PFSK-1 (cell line): ENCODE measurements at regions not wholly inside any gene's neighbourhood (a gene's known extent, or its start where the extent isn't known, plus 50 kb on each side); places are given as distances from the start of the nearest gene placed in this dataset.

ENCODE experiments used
- FOXP2 ChIP-seq: optimal IDR thresholded peaks from 2 replicates; pipeline ENCODE3; 2011; ENCODE audit warnings: borderline replicate concordance, control low read depth, inconsistent platforms; ENCODE audit not compliant: insufficient read depth; ENCODE audit errors: extremely low read length, extremely low read depth
- POLR2AphosphoS5 ChIP-seq: IDR thresholded peaks from 2 replicates; pipeline ENCODE4 v1.6.1; 2012; ENCODE audit warnings: low read depth, mild to moderate bottlenecking, control low read depth, low read length, moderate library complexity
- SIN3A ChIP-seq: IDR thresholded peaks from 2 replicates; pipeline ENCODE4 v1.6.1; 2012; ENCODE audit warnings: mild to moderate bottlenecking, low read length, moderate library complexity, borderline replicate concordance; ENCODE audit not compliant: insufficient read depth
- TAF1 ChIP-seq: IDR thresholded peaks from 2 replicates; pipeline ENCODE4 v1.6.1; 2012; ENCODE audit warnings: low read length, control low read depth, borderline replicate concordance; ENCODE audit not compliant: insufficient read depth
- TF ChIP-seq, protein P1 (sequence below), 2 experiments: IDR thresholded peaks; 2 replicates each; pipeline versions ENCODE4 v1.6.1 to v1.8.0; 2011 to 2012; ENCODE audit warnings: low read depth in 2 of 2, low read length in 2 of 2, control low read depth in 1 of 2, inconsistent platforms in 1 of 2, mild to moderate bottlenecking in 1 of 2, moderate library complexity in 1 of 2; ENCODE audit not compliant: insufficient read depth in 1 of 2

DNA sequence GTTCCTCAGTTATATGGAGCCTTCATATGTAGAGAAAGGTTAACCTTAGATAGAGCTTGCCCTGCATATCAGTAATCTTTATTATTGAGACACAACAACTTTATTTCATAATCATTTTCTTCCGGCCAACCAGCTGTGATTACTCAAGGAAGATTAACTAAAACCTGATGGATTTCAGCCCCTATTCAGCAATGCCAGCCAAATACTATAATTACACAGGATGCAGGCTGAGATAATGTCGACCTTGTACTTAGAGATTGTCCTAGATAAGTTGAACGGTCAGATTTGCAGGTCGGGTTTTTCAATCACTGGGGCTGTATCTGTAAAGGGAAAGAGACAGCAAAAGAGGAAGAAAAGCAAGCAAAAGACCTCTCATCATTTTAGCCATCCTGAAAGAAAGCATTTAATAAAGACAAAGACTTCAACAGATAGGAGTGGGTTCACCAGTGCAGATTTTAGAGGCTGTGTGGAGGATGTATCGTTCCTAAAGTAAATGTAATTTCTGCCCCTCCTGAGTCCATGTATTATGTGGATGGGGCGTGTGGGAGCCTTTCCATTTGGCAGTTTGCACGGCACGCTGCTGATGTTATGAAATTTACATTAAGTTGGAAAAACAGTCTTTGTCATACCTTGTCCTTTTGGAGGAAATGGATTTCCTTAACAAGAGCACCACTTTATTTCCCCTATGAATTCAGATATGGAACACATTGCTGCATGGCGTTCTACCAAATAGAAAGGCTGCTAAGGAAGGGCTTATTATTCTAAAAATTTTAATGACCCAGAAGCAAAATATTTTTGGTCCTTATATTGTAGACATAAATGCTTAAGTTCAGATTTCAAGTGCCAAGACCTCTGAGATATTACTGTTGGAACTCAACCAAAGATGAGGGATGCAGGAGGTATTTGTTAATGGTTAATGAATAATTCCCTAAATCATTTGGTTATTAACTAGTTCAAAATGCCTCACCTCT, 496.7 kb downstream of the SPRY1 start:
- TF ChIP-seq FOXP2, result no peak
- peak; percentile 86; the same call in 1 of the 2 replicates for TF ChIP-seq SIN3A
- TF ChIP-seq TAF1, result 0 out of 2 replicates have a peak, but pooled peaks have one; percentile 37
- TF ChIP-seq, protein P1, sequence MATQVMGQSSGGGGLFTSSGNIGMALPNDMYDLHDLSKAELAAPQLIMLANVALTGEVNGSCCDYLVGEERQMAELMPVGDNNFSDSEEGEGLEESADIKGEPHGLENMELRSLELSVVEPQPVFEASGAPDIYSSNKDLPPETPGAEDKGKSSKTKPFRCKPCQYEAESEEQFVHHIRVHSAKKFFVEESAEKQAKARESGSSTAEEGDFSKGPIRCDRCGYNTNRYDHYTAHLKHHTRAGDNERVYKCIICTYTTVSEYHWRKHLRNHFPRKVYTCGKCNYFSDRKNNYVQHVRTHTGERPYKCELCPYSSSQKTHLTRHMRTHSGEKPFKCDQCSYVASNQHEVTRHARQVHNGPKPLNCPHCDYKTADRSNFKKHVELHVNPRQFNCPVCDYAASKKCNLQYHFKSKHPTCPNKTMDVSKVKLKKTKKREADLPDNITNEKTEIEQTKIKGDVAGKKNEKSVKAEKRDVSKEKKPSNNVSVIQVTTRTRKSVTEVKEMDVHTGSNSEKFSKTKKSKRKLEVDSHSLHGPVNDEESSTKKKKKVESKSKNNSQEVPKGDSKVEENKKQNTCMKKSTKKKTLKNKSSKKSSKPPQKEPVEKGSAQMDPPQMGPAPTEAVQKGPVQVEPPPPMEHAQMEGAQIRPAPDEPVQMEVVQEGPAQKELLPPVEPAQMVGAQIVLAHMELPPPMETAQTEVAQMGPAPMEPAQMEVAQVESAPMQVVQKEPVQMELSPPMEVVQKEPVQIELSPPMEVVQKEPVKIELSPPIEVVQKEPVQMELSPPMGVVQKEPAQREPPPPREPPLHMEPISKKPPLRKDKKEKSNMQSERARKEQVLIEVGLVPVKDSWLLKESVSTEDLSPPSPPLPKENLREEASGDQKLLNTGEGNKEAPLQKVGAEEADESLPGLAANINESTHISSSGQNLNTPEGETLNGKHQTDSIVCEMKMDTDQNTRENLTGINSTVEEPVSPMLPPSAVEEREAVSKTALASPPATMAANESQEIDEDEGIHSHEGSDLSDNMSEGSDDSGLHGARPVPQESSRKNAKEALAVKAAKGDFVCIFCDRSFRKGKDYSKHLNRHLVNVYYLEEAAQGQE (IDR thresholded peaks at IDR 0.05; ENCODE audit: insufficient read depth in 1 of 2, low read depth in 2 of 2, low read length in 2 of 2), result peak in 1 of 2 experiments; percentile 44; a peak in 1 of 4 replicates
- TF ChIP-seq POLR2AphosphoS5, result peak; percentile 59

DNA sequence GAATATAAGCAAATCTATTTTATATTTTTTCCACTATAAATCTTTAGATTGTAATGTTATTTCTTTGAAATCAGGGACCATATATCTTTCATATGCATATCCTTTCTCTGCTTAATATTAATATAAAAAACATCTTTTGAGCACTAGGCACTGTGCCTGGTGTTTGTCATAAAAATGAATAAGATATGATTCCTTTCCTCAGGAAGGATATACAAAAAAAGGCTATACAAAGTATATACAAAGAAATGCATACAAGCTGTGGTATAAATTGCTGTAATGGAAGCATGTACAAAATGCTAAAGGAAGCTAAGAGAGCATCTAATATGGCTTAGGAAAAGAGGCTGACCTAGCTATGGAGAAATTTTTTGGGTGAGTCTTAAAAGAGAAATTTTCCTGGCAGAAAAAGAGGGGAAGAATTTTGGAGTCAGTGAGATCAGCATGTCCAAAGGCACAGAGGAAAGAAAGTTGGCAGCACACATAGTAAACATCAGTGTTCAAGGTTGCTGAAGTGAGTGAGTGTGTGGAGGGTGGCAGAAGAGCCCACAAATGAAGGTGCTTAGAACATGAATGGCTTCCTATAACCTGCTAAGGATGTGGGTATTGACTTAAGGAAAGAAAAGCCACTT, 500.0 kb downstream of the SPRY1 start:
- no peak for TF ChIP-seq POLR2AphosphoS5

DNA sequence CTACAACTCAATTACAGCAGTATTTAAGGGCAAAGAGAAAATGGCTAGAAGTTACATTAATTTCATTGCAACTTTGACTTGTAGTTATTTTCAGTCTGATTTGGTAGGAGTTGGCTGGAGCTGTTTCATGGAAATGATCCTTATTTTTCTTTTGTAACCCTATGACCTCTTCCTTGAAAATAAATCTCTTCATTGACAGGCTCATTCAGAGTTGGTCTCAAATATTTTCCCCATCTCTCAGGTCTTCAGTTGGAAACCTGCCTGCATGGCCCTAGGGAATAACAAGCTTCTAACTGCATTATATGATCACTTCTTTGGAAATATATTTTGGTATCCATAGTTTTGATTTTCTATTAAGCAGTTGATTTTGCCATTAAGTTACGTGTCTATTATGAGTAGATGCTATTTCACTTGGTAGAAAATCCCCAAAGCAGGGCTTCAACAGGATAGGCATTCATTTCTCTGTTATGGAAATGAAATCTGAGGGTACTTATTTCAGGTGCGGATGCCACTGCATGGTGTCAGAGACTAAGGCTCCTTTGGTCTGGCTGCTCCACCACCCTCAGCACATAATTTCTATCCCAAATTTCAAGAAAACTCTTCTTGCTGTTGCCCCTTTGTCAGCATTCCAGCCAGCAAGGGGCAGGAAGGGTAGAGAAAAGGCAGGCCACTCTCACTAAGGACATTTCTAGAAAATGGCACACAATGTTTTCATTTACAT, 502.5 kb downstream of the SPRY1 start:
- TF ChIP-seq POLR2AphosphoS5 (no peak), TAF1 (no peak), SIN3A (no peak), FOXP2 (no peak)
- TF ChIP-seq, protein P1 (IDR thresholded peaks at IDR 0.05; ENCODE audit: insufficient read depth in 1 of 2, low read depth in 2 of 2, low read length in 2 of 2), result no peak

DNA sequence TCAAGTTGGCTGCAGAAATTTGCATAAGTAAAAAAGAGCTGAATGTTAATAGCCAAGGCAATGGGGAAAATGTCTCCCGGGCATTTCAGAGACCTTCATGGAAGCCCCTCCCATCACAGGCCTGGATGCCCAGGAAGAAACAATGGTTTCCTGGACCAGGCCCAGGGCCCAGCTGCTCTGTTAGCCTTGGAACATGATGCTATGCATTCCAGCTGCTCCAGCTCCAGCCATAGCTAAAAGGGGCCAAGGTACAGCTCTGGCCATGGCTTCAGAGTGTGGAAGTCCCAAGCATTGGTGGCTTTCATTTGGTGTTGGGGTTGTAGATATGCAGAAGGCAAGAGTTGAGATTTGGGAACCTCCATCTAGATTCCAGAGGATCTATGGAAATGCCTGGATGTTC, 508.3 kb downstream of the SPRY1 start:
- TF ChIP-seq FOXP2, result no peak
- no peak for TF ChIP-seq POLR2AphosphoS5
- TF ChIP-seq, protein P1 (IDR thresholded peaks at IDR 0.05; ENCODE audit: insufficient read depth in 1 of 2, low read depth in 2 of 2, low read length in 2 of 2), result no peak

DNA sequence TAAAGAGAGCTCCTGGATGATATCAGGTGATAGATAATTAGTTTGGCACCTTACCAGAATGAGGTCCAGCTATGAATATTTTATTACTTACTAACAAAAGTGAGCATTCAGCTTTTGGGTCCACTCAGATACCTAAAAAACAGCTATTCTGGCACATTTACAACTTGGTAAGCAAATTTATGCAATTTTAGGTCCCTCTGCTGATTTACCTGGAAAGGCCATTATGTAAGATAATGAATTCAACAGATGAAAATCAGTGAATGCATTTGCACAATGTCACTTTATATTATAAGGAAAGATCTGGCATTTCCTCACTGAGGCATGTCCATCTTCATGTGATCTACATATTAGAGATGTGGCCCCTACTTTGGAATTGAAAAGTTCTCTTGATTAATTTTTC, 517.0 kb downstream of the SPRY1 start:
- TF ChIP-seq POLR2AphosphoS5, result no peak
- no peak for TF ChIP-seq FOXP2
- TF ChIP-seq, protein P1 (IDR thresholded peaks at IDR 0.05; ENCODE audit: insufficient read depth in 1 of 2, low read depth in 2 of 2, low read length in 2 of 2), result no peak
- TF ChIP-seq TAF1, result no peak
- no peak for TF ChIP-seq SIN3A
